Caco-2 (cell line): ENCODE measurements at regions not wholly inside any gene's neighbourhood (a gene's known extent, or its start where the extent isn't known, plus 50 kb on each side); places are given as distances from the start of the nearest gene placed in this dataset.

Experiments used
- BruUV-seq: library from RNA; stranded (reverse); fragments of 400-500 nt; replicated peaks from 2 replicates; lab custom pipeline; 2021; lab: Mats Ljungman, UMichigan
- CTCF ChIA-PET: fragments of 300-600 bp; sonication (Branson Sonifier 250); formaldehyde crosslinking; loops from one replicate; lab custom pipeline; 2022; ENCODE audit warnings: antibody characterized with exemption; lab: Charles Lee
- POLR2A ChIA-PET: fragments of 300-600 bp; sonication (Branson Sonifier 250); formaldehyde crosslinking; loops from one replicate; lab custom pipeline; 2022; ENCODE audit warnings: antibody characterized with exemption; lab: Charles Lee
- DNase-seq, 2 experiments: peaks; one replicate each; pipeline versions ENCODE4 v3.0.0 to v3.0.0-alpha.2; 2020 to 2022
- H3K27me3 ChIP-seq: replicated peaks from 2 replicates; pipeline ENCODE4 v1.6.0; 2011; ENCODE audit warnings: low read length; ENCODE audit not compliant: control insufficient read depth, insufficient read depth
- H3K36me3 ChIP-seq: 2 replicates; pipeline ENCODE4 v1.5.1; 2011; ENCODE audit warnings: low read length; ENCODE audit not compliant: control insufficient read depth, insufficient read depth
- H3K4me1 ChIP-seq: fragments of 250-450 bp; sonication (Bioruptor Pico); 2 replicates; pipeline ENCODE4 v1.5.1; 2020; ENCODE audit warnings: mild to moderate bottlenecking
- H3K4me3 ChIP-seq: 2 replicates; pipeline ENCODE4 v1.5.1; 2011; ENCODE audit warnings: low read depth, mild to moderate bottlenecking, control low read depth, low read length
- H3K9me3 ChIP-seq: fragments of 250-450 bp; sonication (Bioruptor Pico); 2 replicates; pipeline ENCODE4 v1.5.1; 2020; ENCODE audit warnings: mild to moderate bottlenecking, moderate library complexity
- H3K27ac Mint-ChIP-seq: one replicate; pipeline ENCODE4 v1.8.0; 2022; ENCODE audit warnings: mixed read lengths; ENCODE audit not compliant: unreplicated experiment
- H3K27me3 Mint-ChIP-seq: one replicate; pipeline ENCODE4 v1.8.0; 2022; ENCODE audit warnings: mixed read lengths; ENCODE audit not compliant: insufficient read depth, unreplicated experiment
- H3K36me3 Mint-ChIP-seq: one replicate; pipeline ENCODE4 v1.8.0; 2022; ENCODE audit warnings: mild to moderate bottlenecking, mixed read lengths; ENCODE audit not compliant: insufficient read depth, unreplicated experiment
- H3K4me1 Mint-ChIP-seq: one replicate; pipeline ENCODE4 v1.8.0; 2022; ENCODE audit warnings: low read depth, mixed read lengths; ENCODE audit not compliant: unreplicated experiment
- H3K4me3 Mint-ChIP-seq: one replicate; pipeline ENCODE4 v1.8.0; 2022; ENCODE audit warnings: mild to moderate bottlenecking, moderate library complexity, mixed read lengths; ENCODE audit not compliant: unreplicated experiment
- H3K9me3 Mint-ChIP-seq: one replicate; pipeline ENCODE4 v1.8.0; 2022; ENCODE audit warnings: mixed read lengths; ENCODE audit not compliant: unreplicated experiment
- intact Hi-C: fragments of 100-400 bp; cut with micrococcal nuclease; formaldehyde crosslinking; loops from one replicate; pipeline ENCODE4 v1.10.0; 2022; ENCODE audit not compliant: unreplicated experiment
- TF ChIP-seq, protein P1 (sequence below), 2 experiments: fragments of 200-600 bp in 1 of 2; IDR thresholded peaks; 1 replicate in 1 of 2; 2 replicates in 1 of 2; pipeline versions ENCODE4 v1.5.1 to v1.8.0; 2011 to 2022; ENCODE audit warnings: antibody characterized with exemption in 1 of 2, control low read depth in 1 of 2, inconsistent platforms in 1 of 2, low read depth in 1 of 2, low read length in 1 of 2, mild to moderate bottlenecking in 1 of 2, moderate library complexity in 1 of 2; ENCODE audit not compliant: insufficient read depth in 1 of 2, severe bottlenecking in 1 of 2, unreplicated experiment in 1 of 2

DNA sequence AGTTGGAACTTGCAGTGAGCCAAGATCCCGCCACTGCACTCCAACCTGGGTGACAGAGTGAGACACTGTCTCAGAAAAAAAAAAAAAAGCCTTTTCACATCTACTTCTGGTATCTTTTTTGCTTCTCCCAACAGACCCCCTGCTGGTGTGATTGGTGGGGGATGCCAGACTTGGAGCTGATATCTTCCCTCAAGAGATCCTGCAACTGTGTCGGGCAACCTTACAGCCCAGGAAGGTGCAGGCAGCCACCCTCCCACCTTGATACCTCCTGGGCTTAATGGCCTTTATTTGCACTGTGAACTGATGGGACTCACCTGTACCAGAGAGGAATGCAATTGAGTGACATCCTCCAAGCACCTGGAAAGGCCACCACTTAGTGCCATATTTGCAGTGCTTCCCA lies 142.3 kb downstream of the RGS9 start:
- no peaks in the 10 kb centered on the region for H3K27me3 ChIP-seq
- no peak overlapping the region for H3K4me3 ChIP-seq
- ChIA-PET POLR2A (interaction anchor here (0.7 kb wide), 1 partner anchor 248 kb away, joined by 12 read pairs; no protein-coding TSS in a partner anchor), CTCF (interaction anchor here (0.6 kb wide), 2 partner anchors 15 to 16 kb away, joined by 4 to 5 read pairs; no protein-coding TSS in a partner anchor)
- H3K4me1 Mint-ChIP-seq: peaks cover 9% of the 10 kb centered on the region
- no peaks in the 10 kb centered on the region for H3K9me3 Mint-ChIP-seq
- no peak overlapping the region for H3K27ac Mint-ChIP-seq
- BruUV-seq: no TSS peak
- no peaks in the 10 kb centered on the region for H3K36me3 Mint-ChIP-seq
- peaks cover 14% of the 10 kb centered on the region; the same call in 1 of the 2 replicates for H3K4me1 ChIP-seq
- intact Hi-C loops: loop anchor here (5.0 kb wide), 1 partner anchor 47 kb away; no protein-coding TSS in a partner anchor
- no peak overlapping the region for H3K4me3 Mint-ChIP-seq
- no peaks in the 10 kb centered on the region for H3K36me3 ChIP-seq
- H3K27me3 Mint-ChIP-seq: peaks cover 4% of the 10 kb centered on the region
- TF ChIP-seq, protein P1, sequence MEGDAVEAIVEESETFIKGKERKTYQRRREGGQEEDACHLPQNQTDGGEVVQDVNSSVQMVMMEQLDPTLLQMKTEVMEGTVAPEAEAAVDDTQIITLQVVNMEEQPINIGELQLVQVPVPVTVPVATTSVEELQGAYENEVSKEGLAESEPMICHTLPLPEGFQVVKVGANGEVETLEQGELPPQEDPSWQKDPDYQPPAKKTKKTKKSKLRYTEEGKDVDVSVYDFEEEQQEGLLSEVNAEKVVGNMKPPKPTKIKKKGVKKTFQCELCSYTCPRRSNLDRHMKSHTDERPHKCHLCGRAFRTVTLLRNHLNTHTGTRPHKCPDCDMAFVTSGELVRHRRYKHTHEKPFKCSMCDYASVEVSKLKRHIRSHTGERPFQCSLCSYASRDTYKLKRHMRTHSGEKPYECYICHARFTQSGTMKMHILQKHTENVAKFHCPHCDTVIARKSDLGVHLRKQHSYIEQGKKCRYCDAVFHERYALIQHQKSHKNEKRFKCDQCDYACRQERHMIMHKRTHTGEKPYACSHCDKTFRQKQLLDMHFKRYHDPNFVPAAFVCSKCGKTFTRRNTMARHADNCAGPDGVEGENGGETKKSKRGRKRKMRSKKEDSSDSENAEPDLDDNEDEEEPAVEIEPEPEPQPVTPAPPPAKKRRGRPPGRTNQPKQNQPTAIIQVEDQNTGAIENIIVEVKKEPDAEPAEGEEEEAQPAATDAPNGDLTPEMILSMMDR (IDR thresholded peaks at IDR 0.05; ENCODE audit: insufficient read depth in 1 of 2, low read depth in 1 of 2, low read length in 1 of 2, severe bottlenecking in 1 of 2, unreplicated experiment in 1 of 2): no peak
- no peaks in the 10 kb centered on the region; the same call in 1 of the 2 replicates for H3K9me3 ChIP-seq
- DNase-seq: peak in 1 of 2 experiments; percentile 51

DNA sequence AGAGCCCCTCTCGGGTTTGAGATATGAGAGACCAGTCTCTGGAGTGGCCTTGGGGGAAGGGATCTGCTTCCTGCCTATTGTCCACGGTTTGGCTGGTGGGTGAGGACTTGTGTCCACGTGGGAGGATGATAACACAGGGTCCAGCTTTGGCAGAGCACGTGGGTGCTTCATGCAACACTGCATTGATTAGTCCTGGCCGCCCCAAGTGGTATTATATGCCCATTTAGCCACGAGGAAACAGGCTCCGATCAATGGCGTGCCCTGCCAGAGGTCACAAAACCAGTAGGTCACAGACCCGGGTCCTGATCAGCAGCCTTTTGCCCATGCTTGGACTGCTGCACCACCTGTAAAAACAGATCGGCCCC lies 141.6 kb downstream of the RGS9 start:
- Histone ChIP-seq H3K4me3 (no peak overlapping the region), H3K4me1 (peaks cover 14% of the 10 kb centered on the region; the same call in 1 of the 2 replicates), H3K36me3 (no peaks in the 10 kb centered on the region), H3K27me3 (no peaks in the 10 kb centered on the region), H3K9me3 (no peaks in the 10 kb centered on the region; the same call in 1 of the 2 replicates)
- CTCF ChIA-PET: no interaction called here
- H3K27ac Mint-ChIP-seq: no peak overlapping the region
- POLR2A ChIA-PET: no interaction called here
- TF ChIP-seq, protein P1 (IDR thresholded peaks at IDR 0.05; ENCODE audit: insufficient read depth in 1 of 2, low read depth in 1 of 2, low read length in 1 of 2, severe bottlenecking in 1 of 2, unreplicated experiment in 1 of 2): no peak
- DNase-seq: no peak
- no TSS peak for BruUV-seq
- no peak overlapping the region for H3K4me3 Mint-ChIP-seq
- no peaks in the 10 kb centered on the region for H3K36me3 Mint-ChIP-seq
- intact Hi-C loops: loop anchor here (1.0 to 5.0 kb wide), 5 partner anchors 47 to 886 kb away; no protein-coding TSS in a partner anchor
- H3K4me1 Mint-ChIP-seq: peaks cover 9% of the 10 kb centered on the region
- peaks cover 4% of the 10 kb centered on the region for H3K27me3 Mint-ChIP-seq
- no peaks in the 10 kb centered on the region for H3K9me3 Mint-ChIP-seq

DNA sequence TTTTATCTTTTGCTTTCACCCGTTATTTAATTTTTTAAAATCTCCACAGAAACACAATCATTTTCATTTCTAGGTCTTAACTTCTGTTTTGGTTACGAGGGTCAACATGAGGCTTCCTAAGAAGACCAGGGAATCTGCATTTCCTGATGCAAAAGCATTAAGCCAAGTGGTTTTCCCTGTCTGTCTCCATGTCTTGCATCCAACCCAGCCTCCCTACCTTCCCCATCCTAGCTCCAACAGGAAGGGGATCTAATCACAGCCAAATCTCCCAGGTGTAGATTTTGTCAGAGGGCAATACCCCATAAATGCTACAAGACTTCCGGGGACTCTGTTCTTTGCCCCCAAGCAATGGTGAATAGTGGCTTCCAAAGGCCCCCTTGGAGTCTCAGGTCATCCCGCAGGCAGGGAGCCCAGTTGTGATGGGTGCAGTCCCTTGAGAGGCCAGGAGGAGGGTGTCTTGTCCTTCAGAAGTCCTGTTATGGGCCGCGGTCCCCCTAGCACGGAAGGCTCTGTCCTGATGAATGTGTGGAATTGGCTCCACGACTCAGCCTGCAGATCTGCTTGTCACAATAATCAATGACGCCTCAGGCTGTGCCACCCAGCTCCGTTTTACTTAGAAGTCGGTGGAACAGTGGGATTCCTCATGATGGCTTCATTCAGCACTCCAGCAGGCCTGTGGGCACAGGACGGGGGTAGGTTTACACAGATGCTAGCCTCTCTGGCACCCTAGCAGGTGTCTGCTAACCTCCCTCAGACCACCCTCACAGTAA lies 141.1 kb downstream of the RGS9 start:
- Mint-ChIP-seq H3K4me3 (peak overlapping the region; percentile 39), H3K9me3 (no peaks in the 10 kb centered on the region), H3K27ac (no peak overlapping the region), H3K27me3 (peaks cover 4% of the 10 kb centered on the region), H3K4me1 (peaks cover 9% of the 10 kb centered on the region), H3K36me3 (no peaks in the 10 kb centered on the region)
- Histone ChIP-seq H3K36me3 (no peaks in the 10 kb centered on the region), H3K9me3 (no peaks in the 10 kb centered on the region; the same call in 1 of the 2 replicates), H3K4me1 (peaks cover 14% of the 10 kb centered on the region; the same call in 1 of the 2 replicates), H3K27me3 (no peaks in the 10 kb centered on the region), H3K4me3 (no peak overlapping the region)
- intact Hi-C loops: loop anchor here (1.0 to 5.0 kb wide), 5 partner anchors 46 to 887 kb away; no protein-coding TSS in a partner anchor
- ChIA-PET CTCF (interaction anchor here (1.1 kb wide), 1 partner anchor 9 kb away, joined by 3 read pairs; no protein-coding TSS in a partner anchor), POLR2A (no interaction called here)
- TF ChIP-seq, protein P1 (IDR thresholded peaks at IDR 0.05; ENCODE audit: insufficient read depth in 1 of 2, low read depth in 1 of 2, low read length in 1 of 2, severe bottlenecking in 1 of 2, unreplicated experiment in 1 of 2): peak; percentile 82 to 89
- peak; percentile 81 to 82 for DNase-seq
- BruUV-seq: no TSS peak
